ENCODE measurements at regions not wholly inside any gene's neighbourhood (a gene's known extent, or its start where the extent isn't known, plus 50 kb on each side); places are given as distances from the start of the nearest gene placed in this dataset.
"Not testable (repeated sequence)": the region's sequence is repeated elsewhere in the genome, so short reads cannot be mapped to it uniquely, and the experiment has no call there.

- H3K36me3 ChIP-seq (ENCODE audit: control insufficient read depth in 2 of 2, insufficient read depth in 2 of 2, low read length in 1 of 2); H3K27me3 ChIP-seq (ENCODE audit: control insufficient read depth in 2 of 2, insufficient read depth in 1 of 2, low read length in 1 of 2); DNase-seq (ENCODE audit: low read depth in 6 of 9, low spot score in 9 of 9); H3K4me1 ChIP-seq (ENCODE audit: control insufficient read depth in 2 of 2, insufficient read depth in 2 of 2, low read length in 2 of 2); H3K27ac ChIP-seq (ENCODE audit: low read depth in 1 of 2, low read length in 1 of 2); H3K4me3 ChIP-seq (ENCODE audit: low read length in 2 of 2); H3K9me3 ChIP-seq (ENCODE audit: control insufficient read depth in 2 of 2, insufficient read depth in 1 of 2, low read length in 1 of 2): not testable (repeated sequence)
- 99% methylated on average over 1 of the region's 1 CpG for WGBS
Measured at GRCh38 chr5:97234380-97234779, 51.3 kb upstream of the RIOK2 start.

GRCh38 chr5:97242341-97242740 lies 59.3 kb upstream of the RIOK2 start:
- Histone ChIP-seq H3K4me1 (ENCODE audit: control insufficient read depth in 2 of 2, insufficient read depth in 2 of 2, low read length in 2 of 2) (no peaks in the 10 kb centered on the region), H3K27ac (ENCODE audit: low read depth in 1 of 2, low read length in 1 of 2) (no peak overlapping the region), H3K36me3 (ENCODE audit: control insufficient read depth in 2 of 2, insufficient read depth in 2 of 2, low read length in 1 of 2) (no peaks in the 10 kb centered on the region), H3K9me3 (ENCODE audit: control insufficient read depth in 2 of 2, insufficient read depth in 1 of 2, low read length in 1 of 2) (no peaks in the 10 kb centered on the region), H3K4me3 (ENCODE audit: low read length in 2 of 2) (no peak overlapping the region), H3K27me3 (ENCODE audit: control insufficient read depth in 2 of 2, insufficient read depth in 1 of 2, low read length in 1 of 2) (no peaks in the 10 kb centered on the region)
- WGBS, result 80% methylated on average over 3 of the region's 3 CpGs
- no peak for DNase-seq (ENCODE audit: low read depth in 6 of 9, low spot score in 9 of 9)

GRCh38 chr5:97243353-97243752 lies 60.3 kb upstream of the RIOK2 start:
- H3K27ac ChIP-seq (ENCODE audit: low read depth in 1 of 2, low read length in 1 of 2), result no peak overlapping the region
- no peak for DNase-seq (ENCODE audit: low read depth in 6 of 9, low spot score in 9 of 9)
- H3K36me3 ChIP-seq (ENCODE audit: control insufficient read depth in 2 of 2, insufficient read depth in 2 of 2, low read length in 1 of 2), result no peaks in the 10 kb centered on the region
- WGBS, result 98% methylated on average over 2 of the region's 2 CpGs
- H3K4me1 ChIP-seq (ENCODE audit: control insufficient read depth in 2 of 2, insufficient read depth in 2 of 2, low read length in 2 of 2), result no peaks in the 10 kb centered on the region
- H3K4me3 ChIP-seq (ENCODE audit: low read length in 2 of 2), result no peak overlapping the region
- H3K27me3 ChIP-seq (ENCODE audit: control insufficient read depth in 2 of 2, insufficient read depth in 1 of 2, low read length in 1 of 2), result no peaks in the 10 kb centered on the region
- H3K9me3 ChIP-seq (ENCODE audit: control insufficient read depth in 2 of 2, insufficient read depth in 1 of 2, low read length in 1 of 2), result no peaks in the 10 kb centered on the region

- peaks cover 0 to 3% of the 10 kb centered on the region in 2 donors for H3K9me3 ChIP-seq (ENCODE audit: control insufficient read depth in 2 of 2, insufficient read depth in 1 of 2, low read length in 1 of 2)
- DNase-seq (ENCODE audit: low read depth in 6 of 9, low spot score in 9 of 9), result no peak
- H3K27me3 ChIP-seq (ENCODE audit: control insufficient read depth in 2 of 2, insufficient read depth in 1 of 2, low read length in 1 of 2), result no peaks in the 10 kb centered on the region
- no peak overlapping the region for H3K4me3 ChIP-seq (ENCODE audit: low read length in 2 of 2)
- 92% methylated on average over 9 of the region's 9 CpGs for WGBS
- no peak overlapping the region for H3K27ac ChIP-seq (ENCODE audit: low read depth in 1 of 2, low read length in 1 of 2)
- no peaks in the 10 kb centered on the region for H3K4me1 ChIP-seq (ENCODE audit: control insufficient read depth in 2 of 2, insufficient read depth in 2 of 2, low read length in 2 of 2)
- H3K36me3 ChIP-seq (ENCODE audit: control insufficient read depth in 2 of 2, insufficient read depth in 2 of 2, low read length in 1 of 2), result no peaks in the 10 kb centered on the region
Measured at GRCh38 chr5:97245386-97245785, 62.3 kb upstream of the RIOK2 start.

GRCh38 chr5:97250113-97250512 lies 67.1 kb upstream of the RIOK2 start:
- H3K4me1 ChIP-seq (ENCODE audit: control insufficient read depth in 2 of 2, insufficient read depth in 2 of 2, low read length in 2 of 2), result no peaks in the 10 kb centered on the region
- no peaks in the 10 kb centered on the region for H3K27me3 ChIP-seq (ENCODE audit: control insufficient read depth in 2 of 2, insufficient read depth in 1 of 2, low read length in 1 of 2)
- no peak overlapping the region for H3K27ac ChIP-seq (ENCODE audit: low read depth in 1 of 2, low read length in 1 of 2)
- H3K36me3 ChIP-seq (ENCODE audit: control insufficient read depth in 2 of 2, insufficient read depth in 2 of 2, low read length in 1 of 2), result no peaks in the 10 kb centered on the region
- no peak overlapping the region for H3K4me3 ChIP-seq (ENCODE audit: low read length in 2 of 2)
- H3K9me3 ChIP-seq (ENCODE audit: control insufficient read depth in 2 of 2, insufficient read depth in 1 of 2, low read length in 1 of 2), result peaks cover 0 to 3% of the 10 kb centered on the region in 2 donors
- DNase-seq (ENCODE audit: low read depth in 6 of 9, low spot score in 9 of 9), result no peak

- DNase-seq (ENCODE audit: low read depth in 6 of 9, low spot score in 9 of 9), result no peak
- no peaks in the 10 kb centered on the region for H3K4me1 ChIP-seq (ENCODE audit: control insufficient read depth in 2 of 2, insufficient read depth in 2 of 2, low read length in 2 of 2)
- no peak overlapping the region for H3K27ac ChIP-seq (ENCODE audit: low read depth in 1 of 2, low read length in 1 of 2)
- no peaks in the 10 kb centered on the region for H3K9me3 ChIP-seq (ENCODE audit: control insufficient read depth in 2 of 2, insufficient read depth in 1 of 2, low read length in 1 of 2)
- no peak overlapping the region for H3K4me3 ChIP-seq (ENCODE audit: low read length in 2 of 2)
- no peaks in the 10 kb centered on the region for H3K27me3 ChIP-seq (ENCODE audit: control insufficient read depth in 2 of 2, insufficient read depth in 1 of 2, low read length in 1 of 2)
- H3K36me3 ChIP-seq (ENCODE audit: control insufficient read depth in 2 of 2, insufficient read depth in 2 of 2, low read length in 1 of 2), result no peaks in the 10 kb centered on the region
Measured at GRCh38 chr5:97266076-97266475, 83.0 kb upstream of the RIOK2 start.

GRCh38 chr5:97266576-97266975 lies 83.5 kb upstream of the RIOK2 start:
- 65% methylated on average over 5 of the region's 5 CpGs for WGBS
- no peak for DNase-seq (ENCODE audit: low read depth in 6 of 9, low spot score in 9 of 9)
- H3K4me1 ChIP-seq (ENCODE audit: control insufficient read depth in 2 of 2, insufficient read depth in 2 of 2, low read length in 2 of 2), result no peaks in the 10 kb centered on the region
- H3K36me3 ChIP-seq (ENCODE audit: control insufficient read depth in 2 of 2, insufficient read depth in 2 of 2, low read length in 1 of 2), result no peaks in the 10 kb centered on the region
- no peaks in the 10 kb centered on the region for H3K27me3 ChIP-seq (ENCODE audit: control insufficient read depth in 2 of 2, insufficient read depth in 1 of 2, low read length in 1 of 2)
- H3K9me3 ChIP-seq (ENCODE audit: control insufficient read depth in 2 of 2, insufficient read depth in 1 of 2, low read length in 1 of 2), result no peaks in the 10 kb centered on the region
- H3K4me3 ChIP-seq (ENCODE audit: low read length in 2 of 2), result no peak overlapping the region
- no peak overlapping the region for H3K27ac ChIP-seq (ENCODE audit: low read depth in 1 of 2, low read length in 1 of 2)

GRCh38 chr5:97267767-97268166 lies 84.7 kb upstream of the RIOK2 start:
- no peak for DNase-seq (ENCODE audit: low read depth in 6 of 9, low spot score in 9 of 9)
- no peaks in the 10 kb centered on the region for H3K9me3 ChIP-seq (ENCODE audit: control insufficient read depth in 2 of 2, insufficient read depth in 1 of 2, low read length in 1 of 2)
- H3K27me3 ChIP-seq (ENCODE audit: control insufficient read depth in 2 of 2, insufficient read depth in 1 of 2, low read length in 1 of 2), result no peaks in the 10 kb centered on the region
- no peak overlapping the region for H3K27ac ChIP-seq (ENCODE audit: low read depth in 1 of 2, low read length in 1 of 2)
- no peaks in the 10 kb centered on the region for H3K36me3 ChIP-seq (ENCODE audit: control insufficient read depth in 2 of 2, insufficient read depth in 2 of 2, low read length in 1 of 2)
- no peaks in the 10 kb centered on the region for H3K4me1 ChIP-seq (ENCODE audit: control insufficient read depth in 2 of 2, insufficient read depth in 2 of 2, low read length in 2 of 2)
- WGBS, result 90% methylated on average over 3 of the region's 3 CpGs
- H3K4me3 ChIP-seq (ENCODE audit: low read length in 2 of 2), result no peak overlapping the region

GRCh38 chr5:97276474-97277120 lies 93.5 kb upstream of the RIOK2 start:
- H3K27me3 ChIP-seq (ENCODE audit: control insufficient read depth in 2 of 2, insufficient read depth in 1 of 2, low read length in 1 of 2), result no peaks in the 10 kb centered on the region
- 77% methylated on average over 3 of the region's 3 CpGs for WGBS

GRCh38 chr5:97281257-97281656 lies 98.2 kb upstream of the RIOK2 start:
- Histone ChIP-seq H3K27ac (ENCODE audit: low read depth in 1 of 2, low read length in 1 of 2) (no peak overlapping the region), H3K4me3 (ENCODE audit: low read length in 2 of 2) (no peak overlapping the region), H3K4me1 (ENCODE audit: control insufficient read depth in 2 of 2, insufficient read depth in 2 of 2, low read length in 2 of 2) (no peaks in the 10 kb centered on the region), H3K36me3 (ENCODE audit: control insufficient read depth in 2 of 2, insufficient read depth in 2 of 2, low read length in 1 of 2) (no peaks in the 10 kb centered on the region), H3K27me3 (ENCODE audit: control insufficient read depth in 2 of 2, insufficient read depth in 1 of 2, low read length in 1 of 2) (no peaks in the 10 kb centered on the region), H3K9me3 (ENCODE audit: control insufficient read depth in 2 of 2, insufficient read depth in 1 of 2, low read length in 1 of 2) (no peaks in the 10 kb centered on the region)
- DNase-seq (ENCODE audit: low read depth in 6 of 9, low spot score in 9 of 9), result no peak
- 96% methylated on average over 7 of the region's 7 CpGs for whole genome bisulfite sequencing

More at GRCh38 chr5:97276474-97277120, 93.5 kb upstream of the RIOK2 start:
- DNase-seq (ENCODE audit: low read depth in 6 of 9, low spot score in 9 of 9), result no peak
- H3K36me3 ChIP-seq (ENCODE audit: control insufficient read depth in 2 of 2, insufficient read depth in 2 of 2, low read length in 1 of 2), result no peaks in the 10 kb centered on the region
- H3K4me1 ChIP-seq (ENCODE audit: control insufficient read depth in 2 of 2, insufficient read depth in 2 of 2, low read length in 2 of 2), result no peaks in the 10 kb centered on the region
- H3K9me3 ChIP-seq (ENCODE audit: control insufficient read depth in 2 of 2, insufficient read depth in 1 of 2, low read length in 1 of 2), result no peaks in the 10 kb centered on the region
- no peak overlapping the region for H3K27ac ChIP-seq (ENCODE audit: low read depth in 1 of 2, low read length in 1 of 2)
- no peak overlapping the region for H3K4me3 ChIP-seq (ENCODE audit: low read length in 2 of 2)

All from thymus (tissue), 11 donors.